SK-N-SH treated with all-trans-retinoic acid at 6 μM for 48 hours (cell line): ENCODE measurements at regions not wholly inside any gene's neighbourhood (a gene's known extent, or its start where the extent isn't known, plus 50 kb on each side); places are given as distances from the start of the nearest gene placed in this dataset.

Experiments used
- ARNTL ChIP-seq: fragments of 450-650 bp; formaldehyde crosslinking; IDR thresholded peaks from 2 replicates; pipeline ENCODE4 v1.5.0; 2020; ENCODE audit warnings: low read depth, mild to moderate bottlenecking, moderate library complexity, borderline replicate concordance
- BACH2 ChIP-seq: fragments of 250-450 bp; sonication (Bioruptor Pico); IDR thresholded peaks from 2 replicates; pipeline ENCODE4 v1.9.0; 2021; ENCODE audit warnings: mild to moderate bottlenecking, borderline replicate concordance
- GLIS3 ChIP-seq: fragments of 250-450 bp; sonication (Bioruptor Pico); IDR thresholded peaks from 2 replicates; pipeline ENCODE4 v1.5.0; 2020; ENCODE audit warnings: mild to moderate bottlenecking, moderate library complexity
- TCF4 ChIP-seq: fragments of 250-450 bp; sonication (Bioruptor Pico); IDR thresholded peaks from 2 replicates; pipeline ENCODE4 v1.8.0; 2021; ENCODE audit warnings: mild to moderate bottlenecking, moderate library complexity, borderline replicate concordance
- TOX ChIP-seq: fragments of 250-450 bp; sonication (Bioruptor Pico); IDR thresholded peaks from 2 replicates; pipeline ENCODE4 v1.8.0; 2021; ENCODE audit warnings: mild to moderate bottlenecking, moderate library complexity, borderline replicate concordance
- ZNF8 ChIP-seq: fragments of 450-650 bp; formaldehyde crosslinking; IDR thresholded peaks from 2 replicates; pipeline ENCODE4 v1.5.0; 2020; ENCODE audit warnings: mild to moderate bottlenecking, moderate library complexity
- TF ChIP-seq, protein P1 (sequence below): fragments of 250-450 bp; sonication (Bioruptor Pico); IDR thresholded peaks from 2 replicates; pipeline ENCODE4 v1.8.0; 2020; ENCODE audit warnings: mild to moderate bottlenecking, moderate library complexity, borderline replicate concordance

DNA sequence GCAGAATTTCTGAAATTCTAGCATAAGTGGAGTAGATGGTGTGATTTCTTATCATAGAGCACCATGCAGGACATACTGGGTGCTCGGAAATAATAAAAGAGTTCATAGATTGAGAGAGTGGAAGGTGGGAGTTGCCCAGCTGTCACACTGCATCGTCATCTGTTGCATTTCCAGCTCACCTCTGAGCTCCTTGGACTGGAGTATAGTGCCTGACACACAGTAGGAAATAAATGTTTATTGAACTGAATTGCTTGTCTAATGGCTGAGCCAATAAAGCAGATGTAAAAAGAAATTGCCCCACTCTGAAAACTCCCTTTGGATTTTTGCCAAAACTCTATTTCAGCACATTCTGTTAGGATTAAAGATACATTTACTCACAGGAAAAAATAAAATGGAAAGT lies 108.9 kb upstream of the UBE2E1 start:
- TF ChIP-seq, protein P1, sequence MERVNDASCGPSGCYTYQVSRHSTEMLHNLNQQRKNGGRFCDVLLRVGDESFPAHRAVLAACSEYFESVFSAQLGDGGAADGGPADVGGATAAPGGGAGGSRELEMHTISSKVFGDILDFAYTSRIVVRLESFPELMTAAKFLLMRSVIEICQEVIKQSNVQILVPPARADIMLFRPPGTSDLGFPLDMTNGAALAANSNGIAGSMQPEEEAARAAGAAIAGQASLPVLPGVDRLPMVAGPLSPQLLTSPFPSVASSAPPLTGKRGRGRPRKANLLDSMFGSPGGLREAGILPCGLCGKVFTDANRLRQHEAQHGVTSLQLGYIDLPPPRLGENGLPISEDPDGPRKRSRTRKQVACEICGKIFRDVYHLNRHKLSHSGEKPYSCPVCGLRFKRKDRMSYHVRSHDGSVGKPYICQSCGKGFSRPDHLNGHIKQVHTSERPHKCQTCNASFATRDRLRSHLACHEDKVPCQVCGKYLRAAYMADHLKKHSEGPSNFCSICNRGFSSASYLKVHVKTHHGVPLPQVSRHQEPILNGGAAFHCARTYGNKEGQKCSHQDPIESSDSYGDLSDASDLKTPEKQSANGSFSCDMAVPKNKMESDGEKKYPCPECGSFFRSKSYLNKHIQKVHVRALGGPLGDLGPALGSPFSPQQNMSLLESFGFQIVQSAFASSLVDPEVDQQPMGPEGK (CRISPR knock-in tag) = no peak
- TF ChIP-seq ARNTL (CRISPR knock-in tag) (no peak), TCF4 (no peak), ZNF8 (CRISPR knock-in tag) (no peak), TOX (CRISPR knock-in tag) (no peak), GLIS3 (CRISPR knock-in tag) (no peak), BACH2 (no peak)
